GM19397 (cell line): ENCODE measurements at regions not wholly inside any gene's neighbourhood (a gene's known extent, or its start where the extent isn't known, plus 50 kb on each side); places are given as distances from the start of the nearest gene placed in this dataset.
A peak's percentile ranks its signal among the peaks of the same experiment; 100 is the strongest.
"Not testable (repeated sequence)": the region's sequence is repeated elsewhere in the genome, so short reads cannot be mapped to it uniquely, and the experiment has no call there.

Experiments
- ATAC-seq: cut with Tn5 transposase; IDR thresholded peaks from one replicate; pipeline ENCODE4 v1.9.1; 2021; ENCODE audit warnings: mild to moderate bottlenecking, moderate library complexity; ENCODE audit not compliant: unreplicated experiment

DNA sequence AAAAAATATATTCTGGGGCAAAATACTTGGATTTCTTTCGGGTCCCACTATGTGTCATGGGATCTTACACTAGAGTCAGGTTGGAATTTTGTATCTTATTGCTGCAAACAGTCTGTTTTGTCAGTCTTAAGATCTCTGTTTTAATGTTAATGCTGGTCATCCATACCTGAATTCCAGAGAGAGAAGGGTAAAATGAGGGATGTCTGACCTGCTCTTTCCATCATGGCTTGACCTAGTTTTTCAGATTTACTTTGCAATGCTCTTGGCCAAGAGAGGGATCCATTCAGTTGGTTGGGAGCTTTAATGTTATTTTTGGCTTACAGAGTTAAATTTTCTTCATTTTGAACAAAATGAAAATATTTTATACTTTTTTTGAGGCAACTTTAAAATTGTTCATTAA, 117.2 kb downstream of the CASP12 start:
- no peak for ATAC-seq

DNA sequence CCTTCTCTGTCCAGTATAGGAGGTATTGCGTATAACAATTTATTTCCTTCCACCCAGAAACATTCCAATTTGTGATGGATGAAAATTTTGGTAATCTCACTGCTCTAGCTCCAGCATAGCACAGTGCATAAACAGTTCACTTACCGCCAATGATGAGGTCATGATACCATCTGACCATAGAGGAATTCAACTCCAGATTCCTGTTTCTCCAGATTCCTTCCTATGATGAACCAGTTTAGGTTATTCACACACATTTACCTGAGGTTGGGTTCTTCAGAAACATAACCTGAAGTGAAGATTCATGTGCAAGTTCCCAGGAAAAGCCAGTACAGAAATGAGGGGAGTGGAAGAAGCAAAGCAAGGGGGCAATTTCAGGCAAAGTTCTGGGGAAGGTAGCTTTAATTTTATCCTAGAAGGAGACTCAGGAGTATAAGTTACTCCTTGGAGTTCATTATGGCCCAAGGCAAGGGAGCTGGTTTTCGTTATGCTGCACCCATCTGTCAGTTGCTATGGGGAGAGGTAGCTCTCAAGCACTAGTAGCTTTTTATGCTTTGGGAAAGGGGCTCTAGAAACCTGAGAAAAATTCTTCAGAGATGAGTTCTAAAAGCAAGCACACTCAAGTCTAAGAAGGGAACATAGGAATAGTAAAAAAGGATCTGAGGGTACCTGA, 121.6 kb downstream of the CASP12 start:
- no peak for ATAC-seq

DNA sequence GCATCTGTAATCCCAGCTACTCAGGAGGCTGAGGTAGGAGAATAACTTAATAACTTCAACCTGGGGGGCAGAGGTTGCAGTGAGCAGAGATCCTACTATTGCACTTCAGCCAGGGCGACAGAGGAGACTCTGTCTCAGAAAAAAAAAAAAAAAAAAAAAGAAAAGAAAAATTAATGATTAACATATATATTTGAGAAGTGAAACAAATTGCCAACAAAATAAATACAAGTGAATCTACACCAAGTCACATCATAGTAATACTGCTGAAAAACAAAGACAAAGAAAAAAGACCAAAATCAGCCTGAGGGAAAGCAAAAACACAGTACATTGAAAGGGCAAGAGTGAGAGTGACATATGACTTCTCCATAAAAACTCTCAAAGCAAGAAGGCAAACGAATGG, 123.7 kb downstream of the CASP12 start:
- no peak for ATAC-seq

DNA sequence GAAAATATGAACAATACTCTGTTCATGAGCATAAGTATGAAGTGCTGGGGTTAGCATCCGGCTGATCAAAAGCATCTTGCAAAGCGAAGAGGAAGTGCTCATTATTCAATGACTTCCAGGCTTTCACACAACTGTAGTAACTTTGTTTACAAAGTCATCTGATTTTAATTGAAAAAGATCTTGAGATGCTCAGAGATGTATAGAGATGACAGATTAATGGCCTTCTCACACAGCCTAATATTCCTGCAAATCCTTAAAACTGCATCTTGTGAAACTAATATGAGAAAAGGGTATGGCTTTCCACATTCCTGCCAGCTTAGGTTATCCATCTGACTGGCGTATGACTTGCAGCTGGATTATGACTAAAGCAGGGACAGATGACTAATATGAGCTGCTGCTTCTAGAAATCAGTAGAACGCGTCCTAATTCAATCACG, 125.4 kb downstream of the CASP12 start:
- ATAC-seq: no peak

DNA sequence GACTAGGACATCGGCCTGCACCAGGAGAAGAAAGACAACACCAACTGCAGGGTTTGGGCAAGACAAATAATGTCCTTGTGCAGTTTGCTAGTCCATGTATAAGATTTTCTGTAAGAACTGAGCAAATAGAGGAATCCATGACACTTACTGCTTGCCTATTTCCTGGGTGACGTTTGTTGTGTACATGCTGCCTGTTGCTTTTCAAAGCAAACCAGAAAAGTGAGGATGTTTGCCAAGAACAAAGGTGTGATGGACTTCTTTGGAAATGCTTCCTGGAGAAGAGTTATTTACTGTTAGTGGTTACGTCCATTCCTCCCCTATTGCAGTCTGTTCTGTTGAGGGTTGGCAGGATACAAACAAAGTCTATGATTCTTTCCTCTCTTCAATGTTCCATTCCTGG, 126.5 kb downstream of the CASP12 start:
- ATAC-seq: no peak

DNA sequence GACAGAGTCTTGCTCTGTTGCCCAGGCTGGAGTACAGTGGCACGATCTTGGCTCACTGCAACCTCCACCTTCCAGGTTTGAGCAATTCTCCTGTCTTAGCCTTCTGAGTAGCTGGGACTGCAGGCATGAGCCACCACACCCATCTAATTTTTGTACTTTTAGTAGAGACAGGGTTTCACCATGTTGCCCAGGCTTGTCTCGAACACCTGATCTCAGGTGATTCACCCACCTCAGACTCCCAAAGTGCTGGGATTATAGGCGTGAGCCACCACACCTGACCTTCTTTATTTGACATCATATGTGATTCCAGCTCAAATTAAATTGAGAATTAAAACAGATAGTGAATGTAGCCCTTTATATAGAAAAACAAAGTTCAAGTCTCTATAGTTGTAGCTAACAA, 127.2 kb downstream of the CASP12 start:
- not testable (repeated sequence) for ATAC-seq

DNA sequence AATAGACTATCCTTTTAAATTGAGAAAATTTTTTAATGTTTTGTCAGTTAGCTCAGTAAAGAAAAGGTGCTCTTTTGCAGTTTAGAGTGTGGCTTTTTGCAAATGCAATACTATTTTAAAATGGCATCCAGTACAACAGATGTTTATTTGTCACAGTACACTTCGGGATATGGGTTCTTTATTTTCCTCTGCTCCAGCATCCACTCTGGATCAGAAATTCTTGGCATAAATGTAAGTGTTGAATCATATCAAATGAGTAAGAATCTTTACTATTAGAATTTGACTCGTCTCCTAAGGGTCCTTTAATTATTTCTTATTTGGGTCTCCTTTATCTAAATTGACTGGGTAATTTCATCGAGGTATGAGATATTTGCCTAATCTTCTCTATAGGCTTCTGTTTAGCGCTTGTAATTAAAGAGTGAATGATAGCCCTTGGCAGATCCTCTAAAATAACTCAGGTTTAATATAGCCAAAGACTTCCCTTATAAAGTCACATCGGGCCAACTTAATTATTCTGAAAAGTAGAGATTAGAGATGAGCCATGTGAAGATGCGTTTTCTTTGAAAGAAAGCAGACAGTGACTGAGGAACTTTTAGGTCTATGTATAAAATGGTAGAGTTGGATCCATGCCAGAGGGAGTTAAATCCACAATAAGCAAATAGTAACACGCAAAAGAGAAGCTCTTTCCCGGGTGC, 132.7 kb downstream of the CASP12 start:
- no peak for ATAC-seq

DNA sequence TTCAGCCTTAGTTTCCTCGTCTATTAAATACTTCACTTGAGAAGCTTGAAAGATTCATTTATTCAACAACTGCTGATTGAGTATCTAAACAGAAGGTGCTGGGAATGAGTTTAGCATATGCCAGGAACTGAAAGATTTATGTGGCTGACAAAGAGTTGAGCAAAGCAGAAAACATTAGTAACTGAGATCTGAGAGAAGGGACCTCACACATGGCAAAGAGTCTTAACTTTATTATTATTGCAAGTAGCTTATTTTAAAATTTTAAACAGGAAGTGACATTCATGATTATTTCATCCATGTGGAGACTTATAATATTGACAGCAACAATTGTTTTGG, 133.6 kb downstream of the CASP12 start:
- ATAC-seq: peak; percentile 30

DNA sequence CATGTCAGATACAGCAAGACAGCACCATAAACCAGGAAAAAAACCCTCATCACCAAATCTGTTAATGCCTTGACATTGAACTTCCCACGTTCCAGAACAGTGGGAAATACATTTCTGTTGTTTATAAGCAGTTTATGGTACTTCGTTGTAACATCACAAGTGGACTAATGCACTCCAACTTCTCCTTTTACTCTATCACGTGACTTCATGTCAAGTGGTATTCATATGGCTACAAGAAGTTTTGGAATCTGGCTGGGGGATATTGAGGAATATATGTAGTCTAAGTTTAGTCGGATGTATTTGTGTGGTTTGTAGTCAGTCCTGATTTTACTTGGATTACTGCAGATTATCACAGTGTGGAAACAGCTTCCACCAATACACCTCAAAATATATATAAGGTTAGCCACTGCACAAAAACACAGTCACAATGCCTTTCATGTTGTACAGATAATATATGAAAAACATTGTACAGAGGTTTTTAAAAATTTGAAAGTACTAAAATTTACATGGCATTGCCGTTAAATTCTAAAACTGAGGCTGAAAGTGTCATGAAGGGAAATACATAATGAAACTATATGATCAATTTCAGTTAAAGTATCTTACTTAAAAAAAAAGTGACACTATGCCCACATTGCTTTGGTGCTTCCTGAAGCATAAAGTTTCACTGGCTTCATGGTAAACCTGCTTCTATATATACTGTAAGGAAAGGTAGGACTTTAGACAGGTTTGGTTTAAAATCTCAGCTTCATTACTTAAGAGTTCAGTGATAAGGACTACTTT, 134.1 kb downstream of the CASP12 start:
- ATAC-seq: peak; percentile 48

DNA sequence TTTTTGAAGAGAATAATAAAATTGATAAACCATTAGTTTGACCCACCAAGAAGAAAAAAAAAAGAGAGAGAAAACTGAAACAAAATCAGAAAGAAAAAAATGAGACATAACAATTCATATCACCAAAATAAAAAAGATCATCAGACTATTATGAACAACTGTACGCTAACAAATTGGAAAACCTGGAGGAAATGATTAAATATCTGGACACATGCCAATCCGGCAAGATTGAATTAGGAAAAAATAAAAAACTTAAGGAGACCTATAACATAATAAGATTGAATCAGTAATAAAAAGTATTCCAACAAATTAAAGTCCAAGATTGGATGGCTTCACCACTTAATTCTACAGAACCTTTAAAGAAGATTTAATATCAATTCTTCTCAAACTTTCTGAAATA, 136.7 kb downstream of the CASP12 start:
- no peak for ATAC-seq

DNA sequence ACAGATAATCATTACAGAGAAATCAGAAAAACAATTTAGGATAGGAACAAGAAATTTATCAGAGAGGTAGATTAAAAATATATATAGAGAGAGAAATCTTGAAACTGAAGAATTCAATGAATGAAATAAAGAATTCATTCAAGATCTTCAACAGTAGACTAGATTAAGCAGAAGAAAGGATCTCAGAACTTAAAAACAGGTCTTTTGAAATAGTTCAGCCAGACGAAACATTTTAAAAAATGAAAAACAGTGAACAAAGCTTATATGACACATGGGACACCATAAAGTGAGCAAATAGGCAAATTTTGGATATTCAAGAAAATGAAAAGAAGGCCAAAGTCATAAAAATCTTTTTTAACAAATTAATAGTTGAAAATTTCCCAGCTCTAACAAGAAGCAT, 138.8 kb downstream of the CASP12 start:
- ATAC-seq: no peak

DNA sequence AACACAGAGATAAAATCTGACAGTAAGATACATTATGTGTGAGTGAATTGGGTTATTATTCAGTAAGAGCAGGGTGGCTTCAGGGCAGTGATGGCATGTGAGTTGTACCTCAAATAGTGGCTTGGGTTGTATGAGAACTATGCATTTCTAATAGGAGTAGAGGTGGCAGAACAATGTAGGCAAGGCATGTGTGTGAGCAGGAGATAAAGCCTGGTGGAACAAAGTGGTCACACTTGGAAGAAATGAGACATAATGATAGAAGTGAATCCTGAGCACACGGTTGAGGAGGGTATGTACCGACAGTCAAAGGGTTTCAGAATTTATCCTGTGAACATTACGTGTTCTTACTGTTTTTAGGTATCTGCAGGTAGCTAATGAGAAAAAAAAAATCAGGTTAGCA, 159.3 kb downstream of the CASP12 start:
- ATAC-seq: no peak

DNA sequence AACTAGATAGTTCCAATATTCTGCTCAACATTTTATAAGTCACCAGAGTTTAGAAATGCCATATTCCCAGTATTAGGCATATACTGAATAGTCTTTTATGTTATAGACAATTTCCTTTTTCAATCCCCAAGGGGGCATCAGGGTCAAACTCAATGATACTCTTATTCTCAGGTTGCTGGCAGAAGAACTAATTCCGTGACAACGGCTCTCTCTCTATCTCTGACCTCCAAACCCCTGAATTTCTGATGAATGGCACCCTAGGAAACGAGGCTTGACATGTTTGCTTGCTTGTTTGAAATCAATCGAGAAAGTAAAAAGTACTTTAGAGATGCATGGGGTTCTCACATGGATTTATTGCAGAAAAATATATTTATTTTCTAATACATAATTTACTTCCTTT, 160.1 kb downstream of the CASP12 start:
- ATAC-seq: no peak

DNA sequence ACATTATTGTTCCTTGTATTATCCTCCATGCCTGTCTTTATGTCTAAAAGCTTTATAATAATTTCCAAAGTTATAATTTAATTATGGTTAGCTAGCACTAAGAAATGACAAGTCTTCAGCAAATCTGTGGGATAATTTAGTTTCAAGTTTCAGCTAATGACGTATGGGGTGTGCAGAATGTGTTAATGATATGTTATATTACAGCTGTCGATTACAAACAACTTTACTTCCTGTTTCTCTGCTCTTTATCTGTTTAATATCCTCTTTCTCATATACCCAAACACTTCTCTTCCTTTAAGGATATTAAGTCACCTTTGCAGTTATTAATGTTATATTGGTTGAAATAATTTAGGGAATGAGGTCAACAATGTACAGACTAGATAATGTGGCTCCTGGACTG, 161.8 kb downstream of the CASP12 start:
- ATAC-seq: no peak

DNA sequence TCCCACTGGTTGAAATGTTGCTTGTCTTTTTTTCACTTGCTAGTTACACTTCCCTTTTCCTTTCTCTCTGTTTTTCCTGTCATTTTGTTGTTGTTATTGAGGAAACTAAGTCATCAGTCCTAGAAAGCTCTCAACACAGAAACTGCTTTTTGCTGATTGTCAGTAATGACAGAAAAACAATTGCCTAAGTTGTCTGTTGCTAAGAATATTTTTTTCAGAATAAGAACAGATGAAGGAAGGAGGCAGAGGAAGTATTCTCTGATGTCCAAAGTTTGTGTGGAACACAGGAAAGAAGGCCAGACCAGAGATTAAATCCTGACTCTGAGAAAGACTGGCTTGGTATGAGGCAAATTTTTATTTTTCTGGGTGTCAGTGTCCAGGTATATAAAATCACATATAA, 163.3 kb downstream of the CASP12 start:
- ATAC-seq: no peak

DNA sequence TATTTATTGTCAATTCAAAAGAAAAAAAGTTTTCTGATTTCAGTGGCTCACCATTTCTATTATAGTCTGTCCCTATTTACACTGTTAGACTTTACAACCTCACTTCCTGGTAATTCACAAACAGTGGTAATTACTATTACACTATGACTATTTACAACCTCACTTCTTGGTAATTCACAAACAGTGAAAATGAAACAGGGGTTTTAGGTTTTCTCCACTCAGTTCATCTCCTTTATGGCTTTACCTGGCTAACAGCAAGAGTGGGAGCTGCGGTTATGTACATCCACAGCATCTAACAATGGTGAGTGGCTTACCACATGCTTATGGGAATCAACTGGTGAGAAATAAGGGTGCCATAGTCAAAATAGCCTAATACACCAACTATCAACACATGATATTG, 166.4 kb downstream of the CASP12 start:
- ATAC-seq: no peak

DNA sequence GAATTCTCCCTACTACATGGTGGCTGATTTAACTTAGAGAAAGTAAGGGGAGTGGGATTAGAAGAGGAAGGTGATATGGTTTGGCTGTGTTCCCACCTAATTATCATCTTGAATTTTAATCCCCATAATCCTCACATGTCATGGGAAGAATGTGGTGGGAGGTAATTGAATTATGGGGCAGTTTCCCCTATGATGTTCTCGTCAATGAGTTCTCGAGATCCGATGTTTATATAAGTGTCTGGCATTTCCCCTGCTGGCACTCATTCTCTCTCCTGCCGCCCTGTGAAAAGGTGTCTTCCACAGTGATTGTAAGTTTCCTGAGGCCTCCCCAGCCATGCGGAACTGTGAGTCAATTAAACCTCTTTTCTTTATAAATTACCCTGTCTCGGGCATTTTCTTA, 169.3 kb downstream of the CASP12 start:
- ATAC-seq: no peak

DNA sequence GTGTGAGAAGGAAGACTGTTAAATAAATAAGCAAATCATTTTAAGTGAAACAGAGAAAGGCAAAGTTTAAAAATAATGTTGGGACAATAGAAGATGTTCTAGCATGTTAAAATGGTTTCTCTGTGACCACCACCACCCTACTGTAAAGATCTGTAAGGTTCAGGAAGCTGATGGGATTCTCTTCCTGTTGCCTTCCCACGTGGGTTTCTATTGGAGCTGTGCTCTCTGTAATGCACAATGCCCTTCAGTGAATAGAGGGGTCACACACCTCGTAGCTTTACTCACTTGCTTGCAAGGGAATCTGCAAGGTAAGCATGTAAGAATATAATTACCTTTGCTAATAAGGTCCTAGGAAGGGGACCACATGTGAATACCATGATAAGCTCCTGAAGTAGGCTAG, 170.5 kb downstream of the CASP12 start:
- ATAC-seq: no peak

DNA sequence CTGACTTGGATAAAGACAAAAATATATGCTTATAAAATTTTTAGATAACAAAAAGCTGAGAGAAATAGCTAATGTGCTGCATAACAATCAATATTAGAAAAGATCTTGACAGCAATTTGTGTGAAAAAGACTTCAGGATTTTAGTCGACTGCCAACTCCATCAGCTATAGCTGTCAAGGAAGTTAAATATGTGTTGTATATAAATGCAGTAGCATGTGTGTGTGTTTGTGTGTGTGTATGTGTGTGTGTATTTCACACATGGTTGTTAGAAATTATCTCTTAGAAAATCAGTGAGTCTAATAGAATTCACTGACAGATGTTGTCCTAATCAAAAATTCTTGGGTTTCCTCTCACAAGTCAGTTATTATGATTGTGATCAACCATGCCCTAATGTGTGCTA, 171.2 kb downstream of the CASP12 start:
- no peak for ATAC-seq

DNA sequence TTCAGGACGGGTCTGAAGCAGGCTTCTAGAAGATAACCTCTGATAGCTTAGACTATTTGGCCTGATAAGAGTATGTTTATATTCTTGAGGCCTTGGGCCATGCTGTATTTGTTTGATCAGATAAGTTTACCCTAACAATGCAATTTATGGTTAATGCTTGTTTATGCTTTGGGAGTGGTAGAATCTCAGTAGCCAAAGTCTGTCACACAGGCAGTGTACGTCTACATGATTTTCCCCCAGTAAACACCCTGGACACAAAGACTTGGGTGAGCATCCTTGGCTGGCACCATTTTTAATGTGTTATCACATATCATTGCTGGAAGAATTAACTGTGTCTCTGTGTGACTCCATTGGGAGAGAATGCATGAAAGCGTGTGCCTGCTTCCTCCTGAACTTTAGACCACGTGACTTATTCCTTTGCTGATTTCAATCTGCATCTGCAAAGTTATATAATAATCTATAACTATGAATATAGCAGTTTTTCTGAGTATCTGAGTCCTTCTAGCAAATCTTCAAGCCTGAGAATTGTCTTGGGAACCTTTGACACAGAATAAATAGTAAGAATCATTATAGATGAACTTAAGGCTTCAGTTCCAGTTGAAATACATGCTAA, 172.4 kb downstream of the CASP12 start:
- ATAC-seq: no peak

DNA sequence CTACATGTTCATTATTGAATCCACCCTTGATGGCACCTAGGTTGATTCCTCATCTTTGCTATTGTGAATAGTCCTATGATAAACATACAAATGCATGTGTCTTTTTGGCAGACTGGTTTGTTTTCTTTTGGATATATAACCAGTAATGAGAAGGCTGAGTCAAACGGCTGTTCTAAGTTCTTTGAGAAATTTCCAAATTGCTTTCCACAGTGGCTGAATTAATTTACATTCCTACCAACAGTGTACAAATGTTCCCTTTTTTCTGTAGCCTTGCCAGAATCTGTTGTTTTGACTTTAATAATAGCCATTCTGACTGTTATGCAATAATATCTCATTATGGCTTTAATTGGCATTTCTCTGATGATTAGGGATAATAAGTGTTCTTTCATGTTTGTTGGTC, 184.9 kb downstream of the CASP12 start:
- ATAC-seq: no peak
